PC-3 (cell line): ENCODE measurements at regions not wholly inside any gene's neighbourhood (a gene's known extent, or its start where the extent isn't known, plus 50 kb on each side); places are given as distances from the start of the nearest gene placed in this dataset.

Source experiments
- CTCF ChIP-seq: fragments of 300-600 bp; sonication (generic); conservative IDR thresholded peaks from 2 replicates; pipeline ENCODE4 v1.5.1; 2017; ENCODE audit warnings: antibody characterized with exemption, low read depth, mild to moderate bottlenecking, low read length
- EZH2 ChIP-seq: fragments of 300-600 bp; sonication (generic); IDR thresholded peaks from one replicate; pipeline ENCODE4 v1.6.1; 2017; ENCODE audit warnings: antibody characterized with exemption, mild to moderate bottlenecking, low read length; ENCODE audit not compliant: unreplicated experiment

DNA sequence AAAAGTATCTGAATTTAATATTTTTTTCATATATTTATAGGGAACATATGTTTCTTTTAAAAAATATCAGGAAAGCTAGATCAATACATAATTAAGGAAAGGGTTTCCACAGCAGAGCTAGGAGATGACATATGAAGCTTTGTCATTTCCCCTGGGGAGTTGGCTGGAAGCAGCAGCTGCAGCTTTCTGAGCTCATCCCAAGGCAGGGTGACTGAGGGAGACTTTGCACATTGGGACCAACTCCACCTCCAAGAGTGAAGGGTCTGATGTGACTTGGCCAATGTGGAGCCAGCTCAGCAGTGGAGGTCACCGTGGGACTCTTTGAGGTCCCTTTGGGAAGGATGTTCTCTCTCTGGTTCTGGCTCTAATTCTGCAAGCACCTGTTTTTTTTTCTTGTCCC is 315.1 kb downstream of the RDH14 start:
- TF ChIP-seq CTCF (no peak), EZH2 (no peak)
